Ovary (tissue), 3 donors: ENCODE measurements at regions not wholly inside any gene's neighbourhood (a gene's known extent, or its start where the extent isn't known, plus 50 kb on each side); places are given as distances from the start of the nearest gene placed in this dataset.
"Not testable (repeated sequence)": the region's sequence is repeated elsewhere in the genome, so short reads cannot be mapped to it uniquely, and the experiment has no call there.

Experiments used
- POLR2A ChIP-seq: fragments of 450-650 bp; IDR thresholded peaks from one replicate; pipeline ENCODE4 v1.6.1; 2017; ENCODE audit warnings: antibody characterized with exemption, mild to moderate bottlenecking, moderate library complexity
- TF ChIP-seq, protein P1 (sequence below), 3 donors: fragments of 450-650 bp in 2 of 3; fragments of 200-600 bp in 1 of 3; IDR thresholded peaks; one replicate each; pipeline versions ENCODE4 v1.5.1 to v1.8.0; 2016 to 2022; ENCODE audit warnings: antibody characterized with exemption in 3 of 3, mild to moderate bottlenecking in 1 of 3
- donor health status: DM: no; HTN: no; CAD: no.

GRCh38 chr4:3983518-3984125 is 217.4 kb downstream of the ADRA2C start:
- TF ChIP-seq, protein P1, sequence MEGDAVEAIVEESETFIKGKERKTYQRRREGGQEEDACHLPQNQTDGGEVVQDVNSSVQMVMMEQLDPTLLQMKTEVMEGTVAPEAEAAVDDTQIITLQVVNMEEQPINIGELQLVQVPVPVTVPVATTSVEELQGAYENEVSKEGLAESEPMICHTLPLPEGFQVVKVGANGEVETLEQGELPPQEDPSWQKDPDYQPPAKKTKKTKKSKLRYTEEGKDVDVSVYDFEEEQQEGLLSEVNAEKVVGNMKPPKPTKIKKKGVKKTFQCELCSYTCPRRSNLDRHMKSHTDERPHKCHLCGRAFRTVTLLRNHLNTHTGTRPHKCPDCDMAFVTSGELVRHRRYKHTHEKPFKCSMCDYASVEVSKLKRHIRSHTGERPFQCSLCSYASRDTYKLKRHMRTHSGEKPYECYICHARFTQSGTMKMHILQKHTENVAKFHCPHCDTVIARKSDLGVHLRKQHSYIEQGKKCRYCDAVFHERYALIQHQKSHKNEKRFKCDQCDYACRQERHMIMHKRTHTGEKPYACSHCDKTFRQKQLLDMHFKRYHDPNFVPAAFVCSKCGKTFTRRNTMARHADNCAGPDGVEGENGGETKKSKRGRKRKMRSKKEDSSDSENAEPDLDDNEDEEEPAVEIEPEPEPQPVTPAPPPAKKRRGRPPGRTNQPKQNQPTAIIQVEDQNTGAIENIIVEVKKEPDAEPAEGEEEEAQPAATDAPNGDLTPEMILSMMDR (IDR thresholded peaks at IDR 0.05) = not testable (repeated sequence)
- not testable (repeated sequence) for TF ChIP-seq POLR2A
